HG03196 (cell line): ENCODE measurements at regions not wholly inside any gene's neighbourhood (a gene's known extent, or its start where the extent isn't known, plus 50 kb on each side); places are given as distances from the start of the nearest gene placed in this dataset.
"Not testable (repeated sequence)": the region's sequence is repeated elsewhere in the genome, so short reads cannot be mapped to it uniquely, and the experiment has no call there.

Experiments
- ATAC-seq: cut with Tn5 transposase; IDR thresholded peaks from one replicate; pipeline ENCODE4 v1.9.1; 2021; ENCODE audit not compliant: unreplicated experiment

DNA sequence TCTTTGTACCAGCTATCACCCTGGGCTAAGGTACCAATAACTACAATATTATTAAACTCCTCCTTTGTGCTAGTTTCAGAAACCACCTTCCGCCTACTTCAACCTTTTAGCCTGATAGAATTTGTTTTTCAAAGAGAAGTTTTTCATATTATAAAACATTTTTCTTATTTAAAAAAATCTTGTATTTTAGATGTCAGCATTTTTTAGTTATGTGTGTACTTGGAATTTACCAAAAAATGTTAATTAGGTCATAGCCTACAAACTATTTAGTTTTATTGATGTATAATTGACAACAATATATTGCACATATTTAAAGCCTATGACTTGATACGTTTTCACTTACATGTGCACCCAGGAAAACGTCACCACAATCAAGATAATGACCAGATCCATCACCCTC, 1097.6 kb downstream of the JRKL start:
- ATAC-seq = no peak

DNA sequence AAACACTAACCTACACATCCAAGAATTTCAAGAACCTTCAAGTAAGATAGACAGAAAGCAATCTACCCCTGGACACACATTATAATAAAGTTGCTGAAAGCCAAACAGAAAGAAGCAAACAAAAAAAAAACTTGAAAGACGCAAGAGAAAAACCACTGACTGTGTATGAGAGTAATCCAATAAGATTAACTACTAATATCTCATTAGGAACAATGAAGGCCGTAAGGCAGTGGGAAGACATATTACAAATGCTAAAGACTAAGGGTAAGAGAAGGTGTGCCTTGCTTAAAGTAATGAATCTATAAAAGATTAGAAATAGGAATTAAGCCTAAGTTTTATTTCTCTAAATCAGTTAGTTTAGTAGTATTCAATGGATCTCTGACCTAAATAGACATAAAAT, 1109.1 kb downstream of the JRKL start:
- no peak for ATAC-seq

DNA sequence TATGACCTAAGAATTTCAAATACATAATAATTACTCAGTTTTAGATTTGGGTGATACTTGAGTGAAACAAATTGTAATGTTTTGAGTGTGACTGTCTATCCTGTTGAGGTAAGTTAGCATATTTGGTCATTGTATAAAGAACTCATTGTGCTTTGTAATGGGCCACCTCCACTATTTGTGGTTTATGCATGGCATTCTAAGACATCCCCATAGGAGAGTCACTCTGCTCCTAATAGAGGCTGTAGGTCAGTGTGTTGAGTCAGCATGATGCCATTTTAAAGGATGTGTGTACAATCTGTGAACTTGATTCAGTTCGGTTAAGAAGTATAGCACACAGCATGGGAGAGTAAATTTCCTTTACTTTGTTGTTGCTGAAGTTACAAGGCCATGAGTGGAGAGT, 1112.4 kb downstream of the JRKL start:
- ATAC-seq = no peak

DNA sequence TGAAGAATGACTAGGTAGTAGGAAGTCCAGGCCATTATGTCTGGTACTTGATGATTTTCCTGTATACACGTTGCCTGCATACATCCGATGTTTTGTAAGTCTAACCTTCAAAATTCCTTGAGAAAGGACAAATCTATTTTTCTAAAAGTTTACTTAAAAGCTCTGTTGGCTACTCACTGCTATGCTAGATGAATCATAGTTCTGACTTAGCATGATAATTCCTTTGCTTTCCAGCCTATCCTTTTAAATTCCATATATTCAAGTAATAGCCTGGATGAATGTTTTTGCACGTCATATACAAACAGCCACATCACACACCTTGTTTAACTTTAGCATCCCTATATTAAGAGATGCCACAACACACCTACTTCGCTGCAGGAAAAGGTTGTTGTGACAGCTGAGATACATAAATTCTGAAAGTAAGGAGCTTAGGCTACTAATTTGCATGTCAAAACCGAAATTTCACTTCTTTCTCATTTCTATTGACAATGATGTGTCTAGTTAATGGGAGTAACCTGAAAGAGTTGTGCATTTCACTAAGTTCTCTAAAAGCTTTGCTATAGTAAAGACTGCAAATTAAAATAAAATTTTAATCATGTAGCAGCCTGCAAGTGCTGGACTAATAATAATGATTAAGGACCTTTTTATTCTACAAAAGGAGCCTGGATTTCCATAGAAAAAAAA, 1116.4 kb downstream of the JRKL start:
- ATAC-seq = no peak

DNA sequence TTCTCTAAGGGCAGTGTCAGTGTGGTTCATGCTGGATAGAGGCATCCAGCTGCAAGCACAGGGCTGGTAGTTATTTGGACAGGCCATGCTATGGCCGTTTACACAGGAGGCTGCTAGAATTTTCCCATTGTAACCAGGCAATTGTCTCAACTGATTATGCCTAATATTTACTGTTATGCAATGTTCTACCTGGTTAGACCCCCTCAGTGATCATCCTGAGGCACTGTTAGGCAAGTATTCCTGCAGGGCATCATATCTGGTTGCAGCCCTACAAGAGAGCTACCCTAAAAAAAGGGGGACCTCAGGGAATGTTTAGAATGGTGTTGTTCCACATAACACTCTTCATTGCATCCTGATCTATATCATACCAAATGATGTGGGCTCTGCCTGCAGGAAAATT, 1124.6 kb downstream of the JRKL start:
- ATAC-seq = no peak

DNA sequence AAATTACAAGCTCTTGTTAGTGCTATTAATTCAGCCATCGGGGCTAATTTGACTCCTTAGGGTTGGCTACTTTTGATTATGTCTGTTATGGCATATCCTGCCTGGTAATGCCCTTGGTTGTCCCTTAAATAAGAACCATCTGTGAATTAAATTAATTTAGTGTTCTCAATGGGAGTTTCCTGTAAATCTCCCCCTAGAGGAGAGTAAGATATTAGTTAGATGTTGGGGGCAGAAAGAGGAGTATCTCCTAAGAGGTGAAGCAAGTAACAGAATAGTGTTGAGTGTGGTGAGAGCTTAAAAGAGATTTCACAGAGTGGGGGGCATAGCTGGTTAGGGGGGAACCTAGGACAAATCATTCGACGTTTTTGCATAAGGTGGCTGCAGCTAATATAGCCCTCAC, 1126.9 kb downstream of the JRKL start:
- no peak for ATAC-seq

DNA sequence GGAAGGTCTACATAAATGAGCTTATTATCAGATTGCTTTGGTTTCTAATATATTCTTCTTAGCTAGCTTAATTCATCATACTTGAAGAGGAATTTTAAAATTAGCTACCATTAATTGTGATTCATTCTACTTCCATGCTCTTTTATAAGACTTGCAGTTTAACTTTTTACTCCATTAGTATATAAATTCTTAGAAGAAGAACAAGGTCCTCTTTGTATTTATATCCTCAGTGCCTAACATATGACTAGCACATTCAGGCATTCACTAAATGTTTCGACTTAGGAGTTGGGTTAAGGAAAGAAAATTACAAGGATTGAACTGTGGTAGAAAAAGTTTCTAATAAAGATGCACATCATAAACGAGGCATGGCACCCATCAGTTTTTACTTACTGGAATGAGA, 1135.5 kb downstream of the JRKL start:
- ATAC-seq = no peak

DNA sequence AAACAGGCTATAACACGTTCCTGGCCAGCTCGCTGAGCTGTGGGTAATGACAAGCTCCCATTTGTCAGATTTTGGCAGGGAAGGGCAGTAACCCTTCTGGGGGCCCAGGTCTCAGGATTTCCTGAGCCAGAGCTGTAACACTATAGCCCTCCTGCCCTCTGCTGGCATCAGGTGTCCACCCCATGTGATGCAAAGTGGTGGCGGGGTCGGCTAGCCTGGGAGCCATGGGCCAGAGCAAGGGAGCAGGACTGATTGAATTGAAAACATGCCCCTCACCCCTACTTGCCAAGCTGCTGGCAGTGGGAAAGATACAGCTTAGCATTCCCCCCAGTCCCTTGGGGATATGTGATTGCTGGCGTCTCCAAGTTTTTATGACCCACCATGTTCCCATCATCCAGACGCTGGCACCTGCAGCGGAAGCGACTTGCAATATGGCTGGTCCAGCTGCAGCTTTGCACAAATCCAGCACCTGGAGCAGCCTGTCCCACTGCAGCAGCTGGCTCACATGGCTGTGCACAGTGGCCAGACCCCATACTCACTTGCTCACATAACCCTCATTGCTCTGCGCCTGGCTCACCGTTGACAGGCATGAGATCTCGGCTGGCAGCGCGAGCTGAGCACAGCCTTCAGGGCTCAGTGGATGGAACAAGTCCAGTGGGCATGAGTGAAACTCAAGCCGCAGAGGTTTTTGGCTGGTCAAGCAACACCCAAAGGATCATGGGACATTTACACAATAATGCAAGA, 1147.8 kb downstream of the JRKL start:
- ATAC-seq = no peak

DNA sequence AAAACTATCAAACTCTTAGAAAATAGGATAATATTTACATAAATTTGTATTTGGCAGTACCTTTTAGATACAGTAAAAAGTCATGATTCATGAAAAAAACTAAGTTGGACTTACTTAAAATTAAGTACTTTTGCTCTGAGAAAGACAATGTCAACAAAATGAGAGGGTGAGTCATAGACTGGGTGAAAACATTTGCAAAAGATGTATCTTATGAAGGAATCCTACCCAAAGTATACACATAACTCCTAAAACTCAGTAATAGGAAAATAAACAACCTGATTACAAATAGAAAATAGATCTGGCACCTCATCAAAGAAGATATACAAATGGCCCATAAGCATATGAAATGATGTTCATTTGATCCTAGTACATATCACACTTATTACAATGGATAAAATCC, 1154.6 kb downstream of the JRKL start:
- no peak for ATAC-seq

DNA sequence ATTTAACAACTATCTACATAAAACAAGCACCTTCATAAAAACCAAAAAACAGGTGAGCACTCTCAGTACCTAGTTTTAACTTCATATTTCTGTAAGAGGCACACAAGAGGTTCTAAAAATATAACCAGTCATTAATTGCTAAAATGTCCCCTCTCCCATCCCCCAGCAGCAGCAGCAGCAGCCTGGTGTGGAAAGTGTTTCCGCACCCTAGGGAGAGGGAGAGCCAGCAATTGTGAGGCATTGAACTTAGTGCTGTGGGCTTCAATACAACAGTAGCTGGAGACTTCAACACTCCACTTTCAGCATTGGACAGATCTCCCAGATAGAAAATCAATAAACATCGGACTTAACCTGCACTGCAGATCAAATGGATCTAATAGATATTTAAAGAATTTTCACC, 1158.5 kb downstream of the JRKL start:
- no peak for ATAC-seq

DNA sequence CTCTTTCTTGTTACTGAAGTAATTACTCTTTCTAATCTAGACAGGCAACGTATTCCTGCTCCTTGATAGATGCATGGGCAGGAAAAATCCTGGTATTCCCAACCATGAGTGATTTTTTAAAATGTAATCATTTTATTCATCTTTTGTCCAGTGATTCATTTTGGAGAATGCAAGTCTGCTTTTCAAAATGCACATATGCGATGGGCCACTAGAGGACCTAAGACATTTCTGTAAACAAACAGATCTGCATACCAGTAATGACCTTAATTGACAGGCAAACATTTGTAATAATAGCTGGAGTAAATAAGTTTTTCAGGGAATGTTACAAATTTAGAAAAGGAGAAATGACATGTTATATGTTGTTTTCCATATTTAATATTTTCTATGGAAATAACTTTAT, 1167.6 kb downstream of the JRKL start:
- ATAC-seq = no peak

DNA sequence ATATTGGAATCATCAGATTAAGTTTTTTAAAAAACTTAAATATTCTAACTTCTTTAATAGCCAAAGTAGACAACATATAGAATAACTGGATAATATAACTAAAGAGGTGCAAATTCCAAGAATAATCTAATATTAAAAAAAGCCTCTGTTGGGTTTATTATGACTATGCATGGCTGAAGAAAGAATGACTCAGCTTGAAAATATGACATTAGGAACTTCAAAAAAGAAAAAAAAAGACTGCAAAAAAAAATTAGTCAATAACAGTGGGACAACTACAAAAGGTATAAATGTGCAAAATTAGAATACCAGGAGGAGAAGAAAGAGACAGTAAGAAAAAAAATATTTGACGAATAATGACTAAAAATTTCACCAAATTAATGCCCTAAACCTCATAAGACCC, 1178.0 kb downstream of the JRKL start:
- ATAC-seq = no peak

DNA sequence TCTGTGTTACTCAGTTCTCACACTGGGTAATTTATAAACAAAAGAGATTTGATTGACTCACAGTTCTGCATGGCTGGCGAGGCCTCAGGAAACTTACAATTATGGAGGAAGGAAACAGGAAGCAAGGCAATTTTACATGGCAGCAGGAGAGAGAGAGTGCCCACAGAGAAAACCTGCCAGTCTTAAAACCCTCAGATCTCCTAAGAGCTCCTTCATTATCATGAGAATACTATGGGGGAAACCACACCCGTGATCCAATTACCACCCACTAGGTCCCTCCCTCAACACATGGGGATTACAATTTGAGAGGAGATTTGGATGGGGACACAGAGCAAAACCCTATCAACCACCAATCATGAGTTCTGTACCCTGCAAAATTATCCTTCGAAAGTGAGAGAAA, 1180.8 kb downstream of the JRKL start:
- ATAC-seq = no peak

DNA sequence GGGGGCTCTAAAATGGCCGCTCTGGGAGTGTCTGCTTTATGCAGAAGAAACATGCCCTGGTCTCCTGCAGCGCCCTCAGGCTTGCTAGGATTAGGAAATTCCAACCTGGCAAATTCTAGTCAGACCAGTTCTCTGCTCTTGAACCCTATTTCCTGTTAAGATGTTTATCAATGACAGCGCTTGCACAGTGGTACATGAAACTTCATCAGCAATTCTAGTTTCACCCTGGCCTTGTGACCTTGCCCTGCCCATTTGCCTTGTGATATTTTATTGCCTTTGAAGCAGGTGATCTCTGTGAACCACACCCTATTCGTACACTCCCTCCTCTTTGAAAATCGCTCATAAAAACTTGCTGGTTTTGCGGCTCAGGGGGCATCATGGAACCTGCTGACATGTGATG, 1184.0 kb downstream of the JRKL start:
- ATAC-seq = not testable (repeated sequence)

DNA sequence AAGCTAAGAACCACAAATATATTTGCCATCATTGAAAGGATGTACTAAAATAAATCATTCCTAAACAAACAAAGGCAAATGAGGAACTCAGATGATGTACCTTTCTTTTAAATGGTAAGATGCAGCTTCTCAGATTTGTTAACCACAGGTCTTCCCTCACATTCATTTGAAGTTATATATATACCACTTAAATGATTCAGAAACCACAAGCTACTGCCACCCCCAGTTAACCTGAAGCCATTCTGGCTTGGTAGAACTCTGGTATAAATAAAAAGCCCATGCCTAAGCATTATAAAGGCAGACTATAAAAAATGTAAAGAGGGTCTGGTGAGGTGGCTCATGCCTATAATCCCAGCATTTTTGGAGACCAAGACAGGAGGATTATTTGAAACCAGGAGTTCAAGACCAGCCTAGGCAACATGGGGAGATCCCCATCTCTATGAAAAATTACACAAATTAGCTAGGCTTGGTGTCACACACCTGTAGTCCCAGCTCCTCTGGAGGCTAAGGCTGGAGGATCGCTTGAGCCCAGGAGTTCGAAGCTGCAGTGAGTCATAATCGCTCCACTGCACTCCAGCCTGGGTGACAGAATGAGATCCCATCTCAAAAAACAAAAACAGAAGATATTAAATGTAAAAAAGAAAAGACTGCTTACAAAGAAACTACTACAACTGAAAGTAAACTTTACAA, 1185.3 kb downstream of the JRKL start:
- ATAC-seq = no peak

DNA sequence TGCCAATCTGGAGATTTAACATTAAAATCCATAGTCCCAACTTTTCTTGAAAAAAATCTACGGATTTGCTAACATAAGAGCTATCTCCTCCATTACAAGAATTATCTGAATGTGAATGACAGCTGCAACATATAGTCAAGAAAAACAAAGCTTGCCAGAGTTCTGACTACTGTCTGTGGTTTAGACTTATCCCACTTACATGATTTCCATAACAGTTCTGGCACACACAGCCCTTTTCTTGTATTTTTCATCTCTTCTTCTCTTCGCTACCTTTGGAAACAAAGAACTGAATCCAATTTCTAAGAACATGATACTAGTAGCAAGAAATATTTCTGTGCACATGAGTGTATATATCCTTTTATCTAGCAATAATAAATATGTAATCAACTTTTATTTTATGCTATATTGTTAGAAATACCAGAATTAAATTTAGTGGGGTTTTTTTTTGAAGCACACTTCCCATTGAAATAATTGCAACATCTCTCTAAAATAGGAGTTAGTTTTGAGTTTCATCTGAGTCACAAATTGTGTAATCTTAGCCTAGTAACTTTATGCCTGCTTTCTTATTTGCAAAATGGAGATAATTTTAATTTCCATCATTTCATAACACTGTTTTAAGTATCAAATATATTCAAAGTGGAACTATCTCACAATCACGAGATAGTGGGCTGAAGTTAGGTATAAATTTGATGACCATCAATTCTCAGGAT, 1217.6 kb downstream of the JRKL start:
- no peak for ATAC-seq

DNA sequence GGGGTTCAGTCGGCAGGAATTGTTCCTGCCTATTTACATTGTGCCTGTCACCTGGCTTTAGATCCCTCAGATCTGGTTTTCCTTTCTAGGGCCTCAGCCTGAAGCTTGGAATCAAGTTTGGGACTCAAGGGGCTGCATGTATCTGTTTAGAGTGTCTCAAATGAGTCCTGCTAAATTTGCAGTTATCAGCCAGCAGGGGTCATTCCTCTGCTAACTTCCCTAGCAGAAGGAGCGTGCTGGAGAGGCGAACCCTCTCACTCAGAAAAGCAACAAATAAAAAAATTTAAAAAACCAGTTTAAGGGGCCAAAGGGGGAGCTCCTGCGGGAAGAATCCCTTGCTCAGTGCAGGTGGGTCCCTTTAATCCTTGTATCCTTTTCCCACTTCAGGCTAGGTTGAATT, 1220.2 kb downstream of the JRKL start:
- no peak for ATAC-seq

DNA sequence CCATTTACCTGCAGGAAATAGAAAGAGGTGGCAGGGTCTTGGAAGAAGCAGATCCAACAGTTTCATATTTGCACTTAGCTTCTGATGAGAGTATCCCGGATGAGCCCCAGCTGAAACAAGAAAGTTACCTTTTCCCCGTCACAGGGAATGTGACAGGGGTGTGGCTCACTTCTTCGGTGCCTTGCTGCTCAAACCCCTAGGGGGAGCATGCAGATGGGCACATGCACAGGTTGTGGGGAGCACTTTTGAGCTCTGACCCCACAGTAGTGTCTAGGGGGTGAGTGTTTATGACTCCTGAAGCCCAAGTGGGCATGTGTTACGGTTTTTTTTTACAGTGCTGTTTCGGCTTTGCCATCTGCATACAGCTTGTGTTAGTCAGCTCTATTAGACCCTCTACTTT, 1221.0 kb downstream of the JRKL start:
- ATAC-seq = no peak

DNA sequence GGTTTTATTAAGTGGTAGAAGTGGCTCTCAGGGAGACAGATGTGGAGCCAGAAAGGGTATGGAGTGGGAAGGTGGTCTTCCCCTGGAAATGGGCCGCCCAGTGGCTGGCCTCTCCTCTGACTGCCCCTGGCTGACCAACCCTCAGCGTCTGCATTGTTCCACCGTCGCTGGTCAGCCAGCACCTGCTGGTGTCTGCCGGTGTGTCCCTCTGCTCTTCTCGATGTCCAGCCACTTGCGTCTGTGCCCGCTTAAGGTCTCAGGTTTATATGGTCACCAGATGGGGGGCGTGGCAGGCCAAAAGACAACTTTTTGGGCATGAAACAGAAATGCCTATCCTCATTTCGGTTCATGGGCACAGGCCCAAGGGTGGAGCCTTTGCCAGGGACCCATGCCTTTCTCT, 1221.5 kb downstream of the JRKL start:
- no peak for ATAC-seq

DNA sequence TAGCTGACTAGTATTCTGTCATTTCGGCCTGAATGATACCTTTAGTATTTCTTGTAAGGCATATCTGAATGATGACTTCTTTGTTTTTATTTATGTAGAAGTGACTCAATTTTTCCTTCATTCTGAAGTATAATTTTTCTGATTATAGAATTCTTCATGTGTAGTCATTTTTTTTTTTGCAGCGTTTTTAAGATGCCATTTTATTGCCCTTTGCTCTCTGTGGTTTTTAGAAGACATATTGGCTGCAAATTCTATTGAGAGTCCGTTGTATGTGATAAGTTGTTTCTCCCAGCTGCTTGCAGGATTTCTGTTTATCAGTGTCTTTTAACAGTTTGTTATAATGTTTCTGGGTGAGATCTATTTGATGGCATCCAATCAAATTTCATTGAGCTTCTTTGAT, 1224.8 kb downstream of the JRKL start:
- ATAC-seq = no peak

DNA sequence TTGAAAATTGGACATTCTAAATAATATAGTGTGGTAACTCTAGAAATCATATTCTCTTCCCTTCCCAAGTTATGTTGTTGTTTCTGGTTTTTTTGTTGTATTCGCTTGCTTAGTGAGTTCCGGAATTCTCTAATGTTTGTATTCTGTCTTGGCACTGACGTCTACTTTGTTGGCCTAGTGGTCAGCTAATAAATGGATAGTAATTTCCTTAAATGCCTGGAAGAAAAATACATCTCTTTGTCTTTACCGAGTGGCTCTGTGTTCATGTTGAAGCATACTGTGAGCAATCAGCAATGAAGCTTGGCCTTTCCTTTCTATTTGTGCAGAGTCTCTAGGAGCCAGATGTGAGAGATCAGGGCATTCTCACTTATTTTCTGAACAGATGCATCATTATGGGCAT, 1225.7 kb downstream of the JRKL start:
- no peak for ATAC-seq

DNA sequence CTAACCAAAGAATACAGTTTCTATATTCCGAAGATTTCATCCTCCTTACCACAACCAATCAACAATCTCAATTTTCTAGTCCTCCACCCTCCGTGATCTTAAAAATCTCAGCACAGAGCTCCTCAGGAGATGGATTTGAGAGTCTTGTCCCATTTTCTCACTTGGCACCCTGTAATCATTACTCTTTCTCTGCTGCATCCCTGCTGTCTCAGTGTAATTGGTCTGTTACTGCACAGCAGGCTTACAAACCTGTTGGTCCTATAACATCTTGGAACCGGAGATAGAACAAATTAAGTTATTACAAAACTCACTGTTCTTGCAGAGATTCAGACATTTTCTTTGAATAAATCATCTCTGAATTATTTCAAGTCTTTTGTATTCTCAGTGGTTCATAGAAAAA, 1227.2 kb downstream of the JRKL start:
- no peak for ATAC-seq
